ENCODE measurements at regions not wholly inside any gene's neighbourhood (a gene's known extent, or its start where the extent isn't known, plus 50 kb on each side); places are given as distances from the start of the nearest gene placed in this dataset.

- no peak for TF ChIP-seq CTCF (IDR thresholded peaks at IDR 0.05)
- TF ChIP-seq POLR2A (IDR thresholded peaks at IDR 0.05) = no peak
These were observed 91.7 kb upstream of the IL6 start for GRCh38 chr7:22635349-22635748.
